Muscle of leg (tissue), 3 donors: ENCODE measurements at regions not wholly inside any gene's neighbourhood (a gene's known extent, or its start where the extent isn't known, plus 50 kb on each side); places are given as distances from the start of the nearest gene placed in this dataset.

Source experiments
- DNase-seq: peaks from one replicate; pipeline ENCODE4 v3.0.0; 2013
- H3K27ac ChIP-seq: one replicate; pipeline ENCODE4 v1.5.1; 2013; ENCODE audit warnings: mild to moderate bottlenecking, low read length, control low read depth
- H3K27me3 ChIP-seq: one replicate; pipeline ENCODE4 v1.6.1; 2013; ENCODE audit warnings: low read length; ENCODE audit not compliant: control insufficient read depth, insufficient read depth
- H3K36me3 ChIP-seq: one replicate; pipeline ENCODE4 v1.6.1; 2013; ENCODE audit warnings: low read length; ENCODE audit not compliant: control insufficient read depth, insufficient read depth
- H3K4me1 ChIP-seq: one replicate; pipeline ENCODE4 v1.6.1; 2013; ENCODE audit warnings: low read length; ENCODE audit not compliant: control insufficient read depth, insufficient read depth
- H3K4me3 ChIP-seq: one replicate; pipeline ENCODE4 v1.5.1; 2013; ENCODE audit warnings: low read length, control low read depth
- H3K9me3 ChIP-seq: replicated peaks from 2 replicates; pipeline ENCODE4 v1.6.1; 2013; ENCODE audit warnings: low read depth, low read length; ENCODE audit not compliant: control insufficient read depth
- WGBS: methylation state at CpG from one replicate; pipeline ENCODE4 v1.1.5; 2013; ENCODE audit warnings: missing lambda C conversion rate; ENCODE audit not compliant: insufficient coverage; 5-methylcytosine and 5-hydroxymethylcytosine counted together

- DNase-seq: no peak
- Histone ChIP-seq H3K9me3 (peaks cover 6% of the 10 kb centered on the region), H3K4me3 (no peak overlapping the region), H3K27ac (no peak overlapping the region), H3K27me3 (no peaks in the 10 kb centered on the region), H3K4me1 (no peaks in the 10 kb centered on the region), H3K36me3 (no peaks in the 10 kb centered on the region)
- no CpG with 5 or more reads among the region's 2 CpGs for WGBS
These were observed 237.6 kb downstream of the JRKL start for GRCh38 chr11:96627376-96627775.

GRCh38 chr11:96635655-96636054 is 245.8 kb downstream of the JRKL start:
- WGBS: 93% methylated on average over 15 of the region's 15 CpGs
- no peak for DNase-seq
- Histone ChIP-seq H3K4me1 (no peaks in the 10 kb centered on the region), H3K9me3 (no peaks in the 10 kb centered on the region), H3K27me3 (no peaks in the 10 kb centered on the region), H3K27ac (no peak overlapping the region), H3K4me3 (no peak overlapping the region), H3K36me3 (no peaks in the 10 kb centered on the region)

DNA sequence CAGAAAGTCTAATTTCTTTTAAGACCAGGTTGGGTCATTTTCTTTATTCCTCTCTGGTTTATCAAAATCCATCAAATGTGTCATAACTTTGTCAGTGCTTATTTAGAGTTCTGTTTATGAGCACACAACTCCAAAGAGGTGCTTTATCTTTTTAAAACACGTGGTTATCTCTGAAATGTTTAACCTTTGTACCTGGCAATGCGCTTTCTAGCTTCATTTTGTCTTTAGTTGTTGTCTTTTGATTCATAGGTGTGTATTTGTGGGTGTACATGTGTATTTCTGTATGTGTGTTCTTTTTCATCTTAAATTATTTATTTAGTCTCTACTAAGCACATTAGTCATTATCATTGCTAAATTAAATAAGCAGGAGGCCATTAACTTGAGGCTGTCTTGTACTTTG is 251.4 kb downstream of the JRKL start:
- no peaks in the 10 kb centered on the region for H3K27me3 ChIP-seq
- H3K9me3 ChIP-seq: no peaks in the 10 kb centered on the region
- no peaks in the 10 kb centered on the region for H3K36me3 ChIP-seq
- H3K27ac ChIP-seq: no peak overlapping the region
- H3K4me3 ChIP-seq: no peak overlapping the region
- H3K4me1 ChIP-seq: no peaks in the 10 kb centered on the region
- no CpG with 5 or more reads among the region's 2 CpGs for WGBS
- no peak for DNase-seq

- no peaks in the 10 kb centered on the region for H3K4me1 ChIP-seq
- no peaks in the 10 kb centered on the region for H3K27me3 ChIP-seq
- no peak for DNase-seq
- H3K36me3 ChIP-seq: no peaks in the 10 kb centered on the region
- H3K4me3 ChIP-seq: no peak overlapping the region
- no peaks in the 10 kb centered on the region for H3K9me3 ChIP-seq
- H3K27ac ChIP-seq: no peak overlapping the region
- 100% methylated on average over 1 of the region's 1 CpG for WGBS
These were observed 252.8 kb downstream of the JRKL start for GRCh38 chr11:96642583-96642982.

DNA sequence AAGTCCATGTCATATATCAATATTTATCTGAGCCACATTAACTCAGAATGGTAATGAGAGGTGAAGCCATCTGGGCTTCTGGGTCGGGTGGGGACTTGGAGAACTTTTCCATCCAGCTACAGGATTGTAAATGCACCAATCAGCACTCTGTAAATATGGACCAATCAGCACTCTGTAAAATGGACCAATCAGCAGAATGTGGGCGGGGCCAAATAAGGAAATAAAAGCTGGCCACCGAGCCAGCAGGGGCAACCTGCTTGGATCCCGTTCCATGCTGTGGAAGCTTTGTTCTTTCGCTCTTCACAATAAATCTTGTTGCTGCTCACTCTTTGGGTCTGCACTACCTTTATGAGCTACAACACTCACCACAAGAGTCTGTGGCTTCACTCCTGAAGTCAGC is 253.4 kb downstream of the JRKL start:
- Histone ChIP-seq H3K36me3 (no peaks in the 10 kb centered on the region), H3K27me3 (no peaks in the 10 kb centered on the region), H3K4me1 (no peaks in the 10 kb centered on the region), H3K27ac (no peak overlapping the region), H3K4me3 (no peak overlapping the region), H3K9me3 (no peaks in the 10 kb centered on the region)
- DNase-seq: no peak
- 93% methylated on average over 5 of the region's 5 CpGs for WGBS

GRCh38 chr11:96647621-96648020 is 257.8 kb downstream of the JRKL start:
- Histone ChIP-seq H3K27ac (no peak overlapping the region), H3K4me3 (no peak overlapping the region), H3K27me3 (no peaks in the 10 kb centered on the region), H3K36me3 (no peaks in the 10 kb centered on the region), H3K4me1 (no peaks in the 10 kb centered on the region), H3K9me3 (no peaks in the 10 kb centered on the region)
- no peak for DNase-seq
- WGBS: no CpG with 5 or more reads among the region's 5 CpGs

DNA sequence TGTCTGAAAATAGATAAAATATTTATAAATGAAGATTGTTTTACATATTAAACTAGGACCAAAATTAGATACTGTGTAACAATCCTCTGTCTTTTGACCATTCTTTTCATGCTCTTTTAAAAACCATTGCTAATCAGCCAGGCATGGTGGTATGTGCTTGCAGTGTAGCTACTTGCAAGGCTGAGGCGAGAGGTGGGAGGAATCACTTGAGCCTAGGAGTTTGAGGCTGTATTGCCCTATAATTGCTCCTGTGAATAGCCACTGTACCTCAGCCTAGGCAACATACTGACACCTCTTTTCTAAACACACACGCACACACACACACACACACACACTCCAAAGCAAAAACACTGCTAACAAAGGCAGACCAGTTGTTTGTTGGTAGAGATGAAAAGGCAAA is 259.2 kb downstream of the JRKL start:
- Histone ChIP-seq H3K27ac (no peak overlapping the region), H3K4me3 (no peak overlapping the region), H3K36me3 (no peaks in the 10 kb centered on the region), H3K27me3 (no peaks in the 10 kb centered on the region), H3K4me1 (no peaks in the 10 kb centered on the region), H3K9me3 (no peaks in the 10 kb centered on the region)
- no CpG with 5 or more reads among the region's 2 CpGs for WGBS
- DNase-seq: no peak

DNA sequence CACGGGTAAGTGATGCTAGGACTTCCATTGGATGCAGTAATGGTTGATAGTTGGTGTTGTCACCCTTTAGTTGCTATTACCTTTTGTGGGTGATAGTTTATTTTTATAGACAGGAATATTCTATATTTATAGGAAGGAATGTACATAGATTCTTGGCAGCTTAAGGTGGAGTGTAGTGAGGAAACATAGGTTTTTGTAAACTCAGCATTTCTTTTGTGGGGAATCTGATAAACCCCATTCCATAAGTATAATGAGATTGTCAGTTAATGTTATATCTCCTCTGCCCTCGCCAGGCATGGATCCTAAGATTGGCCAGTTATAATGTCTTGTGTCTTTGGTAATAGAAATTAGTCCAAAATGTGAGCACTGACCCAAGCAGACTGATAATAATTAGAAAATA is 262.7 kb downstream of the JRKL start:
- H3K4me3 ChIP-seq: no peak overlapping the region
- no CpG with 5 or more reads among the region's 2 CpGs for WGBS

GRCh38 chr11:96655474-96655873 is 265.7 kb downstream of the JRKL start:
- no CpG with 5 or more reads among the region's 2 CpGs for WGBS
- Histone ChIP-seq H3K27me3 (no peaks in the 10 kb centered on the region), H3K9me3 (no peaks in the 10 kb centered on the region), H3K36me3 (no peaks in the 10 kb centered on the region), H3K27ac (no peak overlapping the region), H3K4me3 (no peak overlapping the region), H3K4me1 (no peaks in the 10 kb centered on the region)
- DNase-seq: no peak

More for the DNA sequence above, 262.7 kb downstream of the JRKL start:
- no peaks in the 10 kb centered on the region for H3K36me3 ChIP-seq
- H3K4me1 ChIP-seq: no peaks in the 10 kb centered on the region
- H3K9me3 ChIP-seq: no peaks in the 10 kb centered on the region
- no peak for DNase-seq
- H3K27ac ChIP-seq: no peak overlapping the region
- H3K27me3 ChIP-seq: no peaks in the 10 kb centered on the region

GRCh38 chr11:96658436-96658835 is 268.6 kb downstream of the JRKL start:
- no peak overlapping the region for H3K27ac ChIP-seq
- H3K4me1 ChIP-seq: no peaks in the 10 kb centered on the region
- WGBS: no CpG with 5 or more reads among the region's 5 CpGs
- no peak for DNase-seq
- no peaks in the 10 kb centered on the region for H3K36me3 ChIP-seq
- H3K9me3 ChIP-seq: no peaks in the 10 kb centered on the region
- H3K4me3 ChIP-seq: no peak overlapping the region
- no peaks in the 10 kb centered on the region for H3K27me3 ChIP-seq

DNA sequence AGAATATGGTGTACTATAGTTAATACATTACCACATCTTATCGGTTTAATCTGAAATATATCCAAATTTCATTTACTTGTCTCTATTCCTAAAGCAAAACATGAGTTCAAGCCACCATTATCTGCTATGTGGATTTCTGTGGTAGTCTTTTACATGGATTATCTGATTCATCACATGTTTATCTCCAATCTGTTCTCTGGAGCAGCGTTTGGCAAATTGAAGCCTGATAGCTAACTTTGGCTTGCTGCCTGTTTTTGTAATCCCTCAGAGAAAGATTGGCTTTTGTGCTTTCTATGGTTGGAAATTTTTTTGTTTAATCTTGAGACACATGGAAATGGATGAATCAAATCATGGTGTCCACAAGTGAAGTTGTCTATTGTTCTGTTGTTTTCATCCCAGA is 274.3 kb downstream of the JRKL start:
- no peaks in the 10 kb centered on the region for H3K9me3 ChIP-seq
- H3K4me3 ChIP-seq: no peak overlapping the region
- DNase-seq: no peak
- WGBS: no CpG with 5 or more reads among the region's 2 CpGs
- H3K27ac ChIP-seq: no peak overlapping the region
- no peaks in the 10 kb centered on the region for H3K4me1 ChIP-seq
- no peaks in the 10 kb centered on the region for H3K36me3 ChIP-seq
- H3K27me3 ChIP-seq: no peaks in the 10 kb centered on the region
